ENCODE measurements at regions not wholly inside any gene's neighbourhood (a gene's known extent, or its start where the extent isn't known, plus 50 kb on each side); places are given as distances from the start of the nearest gene placed in this dataset.

DNA sequence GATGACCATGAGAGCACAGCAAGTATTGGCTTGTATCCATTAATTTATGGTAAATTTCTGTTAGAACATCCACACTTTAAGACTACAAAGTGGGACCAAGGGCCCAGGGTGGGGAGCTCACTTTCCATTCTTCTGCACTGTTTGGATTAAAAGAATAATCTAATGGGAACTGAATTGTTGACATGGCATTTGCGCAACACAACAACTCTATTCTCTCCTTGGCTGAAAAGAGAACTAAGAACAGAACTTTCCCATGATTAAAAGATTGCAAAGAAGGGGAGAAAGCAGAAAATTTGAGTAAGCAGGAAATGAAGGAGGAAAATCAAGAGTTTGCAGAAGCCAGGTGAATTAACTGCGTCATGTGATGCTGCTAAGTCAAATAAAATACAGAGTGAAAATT, 143.4 kb downstream of the HINT1 start:
- Histone ChIP-seq H3F3A (replicated peaks; ENCODE audit: low read depth) (no peaks in the 10 kb centered on the region), H3K27ac (ENCODE audit: low read depth) (no peak overlapping the region), H3K4me3 (no peak overlapping the region), H3K4me1 (ENCODE audit: insufficient read depth) (no peaks in the 10 kb centered on the region), H4K20me1 (replicated peaks; ENCODE audit: insufficient read depth) (no peaks in the 10 kb centered on the region; the same call in 1 of the 2 replicates), H3K36me3 (ENCODE audit: insufficient read depth) (no peaks in the 10 kb centered on the region), H3K79me2 (replicated peaks; ENCODE audit: insufficient read depth) (no peaks in the 10 kb centered on the region), H3K9me2 (ENCODE audit: insufficient read depth) (no peaks in the 10 kb centered on the region; the same call in 1 of the 2 replicates), H3K27me3 (ENCODE audit: insufficient read depth) (no peaks in the 10 kb centered on the region), H2AFZ (no peak overlapping the region; the same call in 1 of the 2 replicates), H3K4me2 (no peak overlapping the region)
- DNase-seq (ENCODE audit: low spot score) (no peak), ATAC-seq (no peak)
- H3K36me3 Mint-ChIP-seq (ENCODE audit: low read depth): no peaks in the 10 kb centered on the region
- TF ChIP-seq POLR2AphosphoS5 (IDR thresholded peaks at IDR 0.05; ENCODE audit: low read depth): no peak
- TF ChIP-seq NANOG (IDR thresholded peaks at IDR 0.05; ENCODE audit: borderline replicate concordance): no peak
- TF ChIP-seq, protein P1, sequence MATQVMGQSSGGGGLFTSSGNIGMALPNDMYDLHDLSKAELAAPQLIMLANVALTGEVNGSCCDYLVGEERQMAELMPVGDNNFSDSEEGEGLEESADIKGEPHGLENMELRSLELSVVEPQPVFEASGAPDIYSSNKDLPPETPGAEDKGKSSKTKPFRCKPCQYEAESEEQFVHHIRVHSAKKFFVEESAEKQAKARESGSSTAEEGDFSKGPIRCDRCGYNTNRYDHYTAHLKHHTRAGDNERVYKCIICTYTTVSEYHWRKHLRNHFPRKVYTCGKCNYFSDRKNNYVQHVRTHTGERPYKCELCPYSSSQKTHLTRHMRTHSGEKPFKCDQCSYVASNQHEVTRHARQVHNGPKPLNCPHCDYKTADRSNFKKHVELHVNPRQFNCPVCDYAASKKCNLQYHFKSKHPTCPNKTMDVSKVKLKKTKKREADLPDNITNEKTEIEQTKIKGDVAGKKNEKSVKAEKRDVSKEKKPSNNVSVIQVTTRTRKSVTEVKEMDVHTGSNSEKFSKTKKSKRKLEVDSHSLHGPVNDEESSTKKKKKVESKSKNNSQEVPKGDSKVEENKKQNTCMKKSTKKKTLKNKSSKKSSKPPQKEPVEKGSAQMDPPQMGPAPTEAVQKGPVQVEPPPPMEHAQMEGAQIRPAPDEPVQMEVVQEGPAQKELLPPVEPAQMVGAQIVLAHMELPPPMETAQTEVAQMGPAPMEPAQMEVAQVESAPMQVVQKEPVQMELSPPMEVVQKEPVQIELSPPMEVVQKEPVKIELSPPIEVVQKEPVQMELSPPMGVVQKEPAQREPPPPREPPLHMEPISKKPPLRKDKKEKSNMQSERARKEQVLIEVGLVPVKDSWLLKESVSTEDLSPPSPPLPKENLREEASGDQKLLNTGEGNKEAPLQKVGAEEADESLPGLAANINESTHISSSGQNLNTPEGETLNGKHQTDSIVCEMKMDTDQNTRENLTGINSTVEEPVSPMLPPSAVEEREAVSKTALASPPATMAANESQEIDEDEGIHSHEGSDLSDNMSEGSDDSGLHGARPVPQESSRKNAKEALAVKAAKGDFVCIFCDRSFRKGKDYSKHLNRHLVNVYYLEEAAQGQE (IDR thresholded peaks at IDR 0.05; ENCODE audit: unreplicated experiment): no peak
- TF ChIP-seq ETS1 (IDR thresholded peaks at IDR 0.05): no peak
- TF ChIP-seq CTCF (conservative IDR thresholded peaks at IDR 0.05; ENCODE audit: low read depth in 2 of 2): no peak
- TF ChIP-seq EZH2 (IDR thresholded peaks at IDR 0.05; ENCODE audit: low read depth, unreplicated experiment): no peak
- TF ChIP-seq JUNB (IDR thresholded peaks at IDR 0.05; ENCODE audit: unreplicated experiment): no peak
- no peak for TF ChIP-seq CREB1 (CRISPR knock-in tag; IDR thresholded peaks at IDR 0.05; ENCODE audit: low read depth)
- TF ChIP-seq ZNF331 (CRISPR knock-in tag; IDR thresholded peaks at IDR 0.05; ENCODE audit: low read depth): no peak
- TF ChIP-seq ZNF114 (CRISPR knock-in tag; IDR thresholded peaks at IDR 0.05): no peak
- H3K4me1 Mint-ChIP-seq: no peaks in the 10 kb centered on the region
- H3K27me3 Mint-ChIP-seq (ENCODE audit: insufficient read depth, low read depth, poor library complexity): peaks cover 2% of the 10 kb centered on the region
- no peak overlapping the region for H3K4me3 Mint-ChIP-seq
- H3K9me3 Mint-ChIP-seq: no peaks in the 10 kb centered on the region
- no peak overlapping the region for H3K27ac Mint-ChIP-seq

Measured in GM23338 (cell line).